GM12892 (cell line): ENCODE measurements at regions not wholly inside any gene's neighbourhood (a gene's known extent, or its start where the extent isn't known, plus 50 kb on each side); places are given as distances from the start of the nearest gene placed in this dataset.

Source experiments
- DNase-seq: peaks from one replicate; pipeline ENCODE4 v3.0.0; 2011; ENCODE audit not compliant: insufficient read length
- FAIRE-seq: peaks from 2 replicates; lab custom pipeline; 2011; peaks lifted over from hg19 to GRCh38; lab: Jason Lieb, UNC
- POLR2A ChIP-seq: IDR thresholded peaks from 2 replicates; pipeline ENCODE4 v1.6.1; 2011; ENCODE audit warnings: low read depth, low read length, control low read depth
- POLR2AphosphoS5 ChIP-seq: IDR thresholded peaks from 2 replicates; pipeline ENCODE4 v1.6.1; 2011; ENCODE audit warnings: low read depth, low read length, control low read depth
- TAF1 ChIP-seq: IDR thresholded peaks from 2 replicates; pipeline ENCODE4 v1.6.1; 2011; ENCODE audit warnings: low read depth, mild to moderate bottlenecking, control low read depth, low read length, borderline replicate concordance

GRCh38 chr12:115452751-115453281, 768.8 kb upstream of the TBX3 start:
- no peak for FAIRE-seq
- DNase-seq, result no peak
- TF ChIP-seq POLR2A (no peak), POLR2AphosphoS5 (no peak), TAF1 (no peak)

DNA sequence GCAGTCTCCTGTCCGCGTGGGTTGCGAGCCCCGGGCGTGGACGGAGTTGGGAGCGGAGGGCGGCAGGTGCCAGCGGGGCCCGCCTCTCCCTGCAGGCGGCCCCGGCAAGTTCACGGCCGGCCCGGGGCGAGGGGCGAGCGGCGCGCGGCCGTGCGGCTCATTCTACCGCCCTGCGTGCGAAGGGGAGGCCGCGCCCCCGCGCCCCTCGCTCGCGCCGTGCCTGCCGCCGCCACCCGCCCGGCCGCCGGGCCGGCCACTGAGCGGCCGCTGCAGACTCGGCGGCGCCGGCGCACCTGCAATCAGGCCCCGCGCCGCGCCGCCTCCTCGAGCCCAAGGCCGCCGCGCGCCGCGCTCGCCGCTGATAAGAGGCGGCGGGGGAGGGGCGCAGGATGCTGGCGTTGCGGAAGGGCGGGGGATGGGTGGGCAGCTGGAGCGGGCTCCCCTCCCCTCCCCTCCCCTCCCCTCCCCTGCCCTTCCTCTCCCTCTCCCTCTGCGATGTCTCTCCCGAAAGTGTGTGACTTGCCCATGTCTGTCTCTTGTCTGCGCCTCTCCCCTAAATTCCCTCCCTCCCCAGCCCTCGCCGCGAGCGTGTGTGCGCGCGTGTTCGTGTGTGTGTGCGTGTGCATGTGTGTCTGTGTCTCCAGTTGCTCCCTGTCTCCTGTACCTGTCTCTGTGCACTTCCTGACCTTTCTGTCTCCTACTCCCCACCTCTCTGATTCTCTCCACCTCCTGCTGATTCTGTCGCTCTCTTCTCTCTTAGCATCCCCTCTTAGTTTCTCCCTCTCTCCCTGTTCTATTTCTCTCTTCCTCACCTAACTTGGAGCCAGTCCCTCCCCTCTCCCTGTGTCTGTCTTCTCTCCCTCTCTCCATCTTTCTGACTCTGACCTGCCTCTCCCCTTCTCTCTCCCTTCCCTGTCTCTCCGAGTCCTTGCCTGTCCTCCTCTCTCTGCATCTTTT, 768.1 kb upstream of the TBX3 start:
- FAIRE-seq, result no peak
- peak; percentile 10 for DNase-seq
- TF ChIP-seq POLR2A, result no peak
- TF ChIP-seq TAF1, result no peak
- TF ChIP-seq POLR2AphosphoS5, result no peak

- DNase-seq, result no peak
Measured at GRCh38 chr12:115451151-115451779, 767.3 kb upstream of the TBX3 start.

DNA sequence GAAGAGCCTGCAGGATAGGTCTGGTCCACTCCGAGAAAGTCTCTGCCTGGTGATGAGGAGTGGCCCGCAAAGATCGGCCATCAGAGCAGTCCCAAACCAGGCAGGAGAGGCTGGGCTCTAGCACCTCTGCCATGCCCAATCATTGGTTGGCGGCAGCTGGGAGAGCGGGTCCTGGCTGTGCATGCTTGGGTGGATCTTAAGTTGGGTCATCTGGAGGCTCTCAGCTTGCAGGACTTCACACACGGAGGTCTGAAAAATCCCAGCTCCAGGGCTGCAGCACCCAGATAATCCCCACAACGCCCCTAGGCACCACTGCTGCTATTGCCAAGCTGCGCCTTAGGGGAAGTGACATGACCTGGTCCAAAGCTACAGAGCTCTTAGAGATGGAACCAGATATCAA, 766.7 kb upstream of the TBX3 start:
- no peak for TF ChIP-seq TAF1
- no peak for TF ChIP-seq POLR2AphosphoS5
- no peak for TF ChIP-seq POLR2A

More at GRCh38 chr12:115451151-115451779, 767.3 kb upstream of the TBX3 start:
- TF ChIP-seq POLR2A, result no peak
- no peak for TF ChIP-seq TAF1
- no peak for TF ChIP-seq POLR2AphosphoS5
- FAIRE-seq, result no peak

DNA sequence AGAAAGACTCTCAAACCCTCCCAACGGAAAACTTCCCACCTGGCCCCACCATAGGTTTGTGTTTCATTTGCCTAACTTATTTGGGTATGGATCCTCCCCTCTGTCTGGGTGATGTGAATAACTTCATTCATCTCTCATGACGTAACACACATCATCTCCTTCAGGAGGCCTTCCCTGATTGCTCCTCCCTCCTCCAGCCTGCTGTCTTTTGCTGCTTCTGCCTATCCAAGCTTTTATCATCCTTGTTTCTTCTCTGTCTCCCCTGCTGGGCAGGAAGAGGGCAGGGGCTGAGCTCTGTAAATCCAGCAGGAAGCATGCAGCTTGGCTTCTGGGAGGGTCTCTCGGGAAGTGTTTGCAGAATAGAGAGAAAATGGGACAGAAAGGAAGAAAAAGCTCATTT, 766.0 kb upstream of the TBX3 start:
- FAIRE-seq, result no peak
- TF ChIP-seq TAF1 (no peak), POLR2AphosphoS5 (no peak), POLR2A (no peak)
- DNase-seq, result no peak

More for the DNA sequence above, 766.7 kb upstream of the TBX3 start:
- DNase-seq (no peak), FAIRE-seq (no peak)

GRCh38 chr12:115449526-115449925, 765.6 kb upstream of the TBX3 start:
- FAIRE-seq (no peak), DNase-seq (no peak)
- no peak for TF ChIP-seq POLR2AphosphoS5
- TF ChIP-seq POLR2A, result no peak
- no peak for TF ChIP-seq TAF1

DNA sequence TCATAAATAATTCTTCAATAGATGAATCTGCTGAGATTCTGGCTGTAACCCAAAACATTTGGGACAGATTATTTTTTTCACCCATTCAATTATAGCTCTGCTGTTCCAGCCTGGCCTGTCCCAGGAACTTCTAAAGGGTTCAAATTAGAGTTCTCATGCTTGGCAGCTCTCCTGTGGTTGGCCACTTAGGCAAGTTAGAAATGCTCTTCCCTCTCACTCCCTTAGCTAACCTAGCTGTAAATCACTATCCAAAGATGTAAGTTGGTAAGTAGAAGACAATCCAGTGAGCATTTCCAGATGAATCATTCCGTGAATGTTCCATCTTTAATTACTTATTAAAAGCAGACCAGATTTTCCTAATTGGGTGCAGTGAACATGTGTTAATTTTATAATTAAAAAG, 760.4 kb upstream of the TBX3 start:
- DNase-seq (no peak), FAIRE-seq (no peak)
- TF ChIP-seq POLR2A (no peak), TAF1 (no peak), POLR2AphosphoS5 (no peak)

- DNase-seq (no peak), FAIRE-seq (no peak)
- TF ChIP-seq TAF1, result no peak
- no peak for TF ChIP-seq POLR2AphosphoS5
- no peak for TF ChIP-seq POLR2A
Measured at GRCh38 chr12:115443351-115443938, 759.5 kb upstream of the TBX3 start.

DNA sequence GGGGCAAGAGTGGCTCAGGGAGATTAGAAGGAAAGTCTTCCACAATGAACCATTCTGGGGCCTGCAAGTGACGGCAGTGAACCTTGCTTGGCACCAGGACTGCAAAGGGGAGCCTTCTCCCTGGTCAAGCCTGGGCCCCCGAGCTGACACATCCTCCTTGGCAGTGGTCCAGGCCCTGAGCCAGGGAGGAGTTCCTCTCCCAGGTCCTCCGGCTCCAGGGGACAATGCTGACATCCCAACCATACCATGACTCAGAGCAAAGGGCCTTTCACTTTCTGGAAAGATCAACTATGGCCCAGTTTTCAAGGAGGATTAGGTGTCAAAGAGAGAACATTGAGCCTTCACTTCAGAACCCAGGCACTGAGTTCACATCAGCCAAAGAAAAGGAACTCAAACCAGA, 756.5 kb upstream of the TBX3 start:
- no peak for DNase-seq
- FAIRE-seq, result no peak
- no peak for TF ChIP-seq TAF1
- no peak for TF ChIP-seq POLR2A
- no peak for TF ChIP-seq POLR2AphosphoS5

- no peak for FAIRE-seq
- DNase-seq, result no peak
- no peak for TF ChIP-seq TAF1
- no peak for TF ChIP-seq POLR2AphosphoS5
- TF ChIP-seq POLR2A, result no peak
Measured at GRCh38 chr12:115439008-115439601, 755.1 kb upstream of the TBX3 start.

GRCh38 chr12:115438314-115438713, 754.3 kb upstream of the TBX3 start:
- FAIRE-seq (no peak), DNase-seq (no peak)
- TF ChIP-seq POLR2A (no peak), POLR2AphosphoS5 (no peak), TAF1 (no peak)
